Breast epithelium (tissue), 3 donors: ENCODE measurements at regions not wholly inside any gene's neighbourhood (a gene's known extent, or its start where the extent isn't known, plus 50 kb on each side); places are given as distances from the start of the nearest gene placed in this dataset.

ENCODE experiments used
- POLR2A ChIP-seq: fragments of 450-650 bp; IDR thresholded peaks from one replicate; pipeline ENCODE4 v1.6.1; 2016; ENCODE audit warnings: antibody characterized with exemption, mild to moderate bottlenecking, moderate library complexity
- POLR2AphosphoS5 ChIP-seq, 3 donors: sonication (generic); formaldehyde crosslinking; IDR thresholded peaks; one replicate each; pipeline ENCODE4 v1.6.1; 2017; ENCODE audit warnings: antibody characterized with exemption in 3 of 3
- TF ChIP-seq, protein P1 (sequence below), 3 donors: fragments of 450-650 bp; IDR thresholded peaks; one replicate each; pipeline ENCODE4 v1.5.1; 2016 to 2017; ENCODE audit warnings: antibody characterized with exemption in 3 of 3, mild to moderate bottlenecking in 3 of 3, moderate library complexity in 3 of 3

GRCh38 chr4:176539091-176539784, 219.5 kb downstream of the SPCS3 start:
- TF ChIP-seq, protein P1, sequence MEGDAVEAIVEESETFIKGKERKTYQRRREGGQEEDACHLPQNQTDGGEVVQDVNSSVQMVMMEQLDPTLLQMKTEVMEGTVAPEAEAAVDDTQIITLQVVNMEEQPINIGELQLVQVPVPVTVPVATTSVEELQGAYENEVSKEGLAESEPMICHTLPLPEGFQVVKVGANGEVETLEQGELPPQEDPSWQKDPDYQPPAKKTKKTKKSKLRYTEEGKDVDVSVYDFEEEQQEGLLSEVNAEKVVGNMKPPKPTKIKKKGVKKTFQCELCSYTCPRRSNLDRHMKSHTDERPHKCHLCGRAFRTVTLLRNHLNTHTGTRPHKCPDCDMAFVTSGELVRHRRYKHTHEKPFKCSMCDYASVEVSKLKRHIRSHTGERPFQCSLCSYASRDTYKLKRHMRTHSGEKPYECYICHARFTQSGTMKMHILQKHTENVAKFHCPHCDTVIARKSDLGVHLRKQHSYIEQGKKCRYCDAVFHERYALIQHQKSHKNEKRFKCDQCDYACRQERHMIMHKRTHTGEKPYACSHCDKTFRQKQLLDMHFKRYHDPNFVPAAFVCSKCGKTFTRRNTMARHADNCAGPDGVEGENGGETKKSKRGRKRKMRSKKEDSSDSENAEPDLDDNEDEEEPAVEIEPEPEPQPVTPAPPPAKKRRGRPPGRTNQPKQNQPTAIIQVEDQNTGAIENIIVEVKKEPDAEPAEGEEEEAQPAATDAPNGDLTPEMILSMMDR (IDR thresholded peaks at IDR 0.05) = no peak
- TF ChIP-seq POLR2A = no peak
- TF ChIP-seq POLR2AphosphoS5 (IDR thresholded peaks at IDR 0.05) = no peak
